ENCODE measurements at regions not wholly inside any gene's neighbourhood (a gene's known extent, or its start where the extent isn't known, plus 50 kb on each side); places are given as distances from the start of the nearest gene placed in this dataset.

GRCh38 chr7:145644426-145645134 is 472.0 kb upstream of the CNTNAP2 start:
- in situ Hi-C loops (cut with MboI; ENCODE audit: low sequenced_read_pairs, unreplicated experiment): no loop called here
- no peak for TF ChIP-seq CTCF (IDR thresholded peaks at IDR 0.05; ENCODE audit: borderline replicate concordance, control extremely low read depth, extremely low read depth, insufficient read depth, missing control alignments)
- DNase-seq (ENCODE audit: low spot score): no peak

- no peak for DNase-seq (ENCODE audit: low spot score)
- TF ChIP-seq CTCF (IDR thresholded peaks at IDR 0.05; ENCODE audit: borderline replicate concordance, control extremely low read depth, extremely low read depth, insufficient read depth, missing control alignments): no peak
- in situ Hi-C loops (cut with MboI; ENCODE audit: low sequenced_read_pairs, unreplicated experiment): no loop called here
Observed at GRCh38 chr7:145643981-145644380, 472.6 kb upstream of the CNTNAP2 start.

GRCh38 chr7:145633513-145633912 is 483.1 kb upstream of the CNTNAP2 start:
- no peak for DNase-seq (ENCODE audit: low spot score)
- no peak for TF ChIP-seq CTCF (IDR thresholded peaks at IDR 0.05; ENCODE audit: borderline replicate concordance, control extremely low read depth, extremely low read depth, insufficient read depth, missing control alignments)
- in situ Hi-C loops (cut with MboI; ENCODE audit: low sequenced_read_pairs, unreplicated experiment): no loop called here

GRCh38 chr7:145624618-145625017 is 492.0 kb upstream of the CNTNAP2 start:
- in situ Hi-C loops (cut with MboI; ENCODE audit: low sequenced_read_pairs, unreplicated experiment): no loop called here
- no peak for DNase-seq (ENCODE audit: low spot score)
- TF ChIP-seq CTCF (IDR thresholded peaks at IDR 0.05; ENCODE audit: borderline replicate concordance, control extremely low read depth, extremely low read depth, insufficient read depth, missing control alignments): no peak

- DNase-seq (ENCODE audit: low spot score): no peak
- no peak for TF ChIP-seq CTCF (IDR thresholded peaks at IDR 0.05; ENCODE audit: borderline replicate concordance, control extremely low read depth, extremely low read depth, insufficient read depth, missing control alignments)
- in situ Hi-C loops (cut with MboI; ENCODE audit: low sequenced_read_pairs, unreplicated experiment): no loop called here
Observed at GRCh38 chr7:145605963-145606362, 510.6 kb upstream of the CNTNAP2 start.

- no peak for DNase-seq (ENCODE audit: low spot score)
- TF ChIP-seq CTCF (IDR thresholded peaks at IDR 0.05; ENCODE audit: borderline replicate concordance, control extremely low read depth, extremely low read depth, insufficient read depth, missing control alignments): no peak
- in situ Hi-C loops (cut with MboI; ENCODE audit: low sequenced_read_pairs, unreplicated experiment): no loop called here
Observed at GRCh38 chr7:145599376-145599775, 517.2 kb upstream of the CNTNAP2 start.
